ENCODE measurements at regions not wholly inside any gene's neighbourhood (a gene's known extent, or its start where the extent isn't known, plus 50 kb on each side); places are given as distances from the start of the nearest gene placed in this dataset.
"Not testable (repeated sequence)": the region's sequence is repeated elsewhere in the genome, so short reads cannot be mapped to it uniquely, and the experiment has no call there.

DNA sequence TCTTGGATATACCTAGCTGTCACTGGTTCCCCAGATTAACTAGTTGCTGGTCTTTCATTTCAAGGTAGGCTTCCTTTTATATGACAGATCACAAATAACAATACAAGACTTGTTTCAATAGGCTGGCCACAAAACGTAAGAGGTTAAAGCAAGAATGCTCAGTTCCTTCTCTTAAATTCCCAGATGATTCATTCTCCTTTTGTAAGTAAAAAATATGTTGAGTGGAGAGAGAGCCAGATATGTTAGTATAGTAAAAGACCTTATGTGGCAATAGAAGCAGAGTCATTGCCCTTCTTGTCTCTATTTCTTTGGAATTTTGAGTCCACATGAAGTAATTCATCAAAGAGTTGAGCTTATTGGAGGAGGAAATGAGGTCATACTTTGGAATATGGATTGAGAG lies 939.0 kb upstream of the ATXN7L3B start:
- Histone ChIP-seq H3K27ac (ENCODE audit: low read length) (no peak overlapping the region), H3K4me1 (ENCODE audit: control insufficient read depth in 1 of 2, extremely low read depth in 1 of 2, insufficient read depth in 2 of 2, low read length in 2 of 2) (no peaks in the 10 kb centered on the region), H3K36me3 (ENCODE audit: control insufficient read depth in 2 of 2, extremely low read depth in 1 of 2, insufficient read depth in 1 of 2, low read length in 1 of 2) (no peaks in the 10 kb centered on the region), H3K9me3 (no peaks in the 10 kb centered on the region), H3K4me3 (ENCODE audit: control insufficient read depth in 1 of 2, extremely low read depth in 1 of 2, low read length in 1 of 2) (no peak overlapping the region), H3K27me3 (replicated peaks in 1 of 2; ENCODE audit: control insufficient read depth in 2 of 2, extremely low read depth in 1 of 2, insufficient read depth in 2 of 2, low read length in 1 of 2) (no peaks in the 10 kb centered on the region)
- no peak overlapping the region for H3K27ac Mint-ChIP-seq
- no peak for DNase-seq
- ATAC-seq (replicated peaks in 1 of 4): no peak
- WGBS (ENCODE audit: insufficient coverage): no CpG with 5 or more reads among the region's 1 CpG
- no peaks in the 10 kb centered on the region for H3K4me1 Mint-ChIP-seq
- peaks cover 6 to 8% (median 7%) of the 10 kb centered on the region in 3 donors for H3K9me3 Mint-ChIP-seq
- no peaks in the 10 kb centered on the region for H3K27me3 Mint-ChIP-seq
- ChIA-PET POLR2A (no interaction called here), CTCF (no interaction called here)
- H3K4me3 Mint-ChIP-seq: no peak overlapping the region
- no peaks in the 10 kb centered on the region for H3K36me3 Mint-ChIP-seq

DNA sequence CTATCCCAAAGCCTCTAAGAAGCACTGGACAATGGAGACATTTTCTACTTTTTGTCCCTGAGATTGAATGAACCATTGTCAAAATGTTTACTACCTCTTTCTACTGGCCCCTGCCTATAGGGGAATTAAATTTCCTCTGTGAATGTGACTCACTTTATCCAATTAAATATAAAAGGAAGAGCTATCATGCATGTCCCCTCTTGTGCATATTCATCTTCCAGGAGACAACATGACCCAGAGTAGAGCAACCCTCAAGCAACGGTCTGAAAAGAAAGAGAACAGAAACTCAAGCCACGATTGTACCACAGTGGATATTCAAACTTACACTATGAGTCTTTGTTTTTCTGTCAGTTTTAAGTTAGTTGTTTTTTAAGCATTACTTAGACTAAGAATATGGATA lies 938.4 kb upstream of the ATXN7L3B start:
- no peaks in the 10 kb centered on the region for H3K27me3 Mint-ChIP-seq
- ATAC-seq (replicated peaks in 1 of 4) (no peak), DNase-seq (no peak)
- H3K27ac Mint-ChIP-seq: no peak overlapping the region
- H3K4me1 ChIP-seq (ENCODE audit: control insufficient read depth in 1 of 2, extremely low read depth in 1 of 2, insufficient read depth in 2 of 2, low read length in 2 of 2): no peaks in the 10 kb centered on the region
- ChIA-PET CTCF (no interaction called here), POLR2A (no interaction called here)
- no peaks in the 10 kb centered on the region for H3K4me1 Mint-ChIP-seq
- H3K27me3 ChIP-seq (replicated peaks in 1 of 2; ENCODE audit: control insufficient read depth in 2 of 2, extremely low read depth in 1 of 2, insufficient read depth in 2 of 2, low read length in 1 of 2): no peaks in the 10 kb centered on the region
- H3K36me3 ChIP-seq (ENCODE audit: control insufficient read depth in 2 of 2, extremely low read depth in 1 of 2, insufficient read depth in 1 of 2, low read length in 1 of 2): no peaks in the 10 kb centered on the region
- H3K4me3 Mint-ChIP-seq: no peak overlapping the region
- no peaks in the 10 kb centered on the region for H3K36me3 Mint-ChIP-seq
- WGBS (ENCODE audit: insufficient coverage): no CpG with 5 or more reads among the region's 2 CpGs
- no peaks in the 10 kb centered on the region for H3K9me3 ChIP-seq
- H3K27ac ChIP-seq (ENCODE audit: low read length): no peak overlapping the region
- H3K4me3 ChIP-seq (ENCODE audit: control insufficient read depth in 1 of 2, extremely low read depth in 1 of 2, low read length in 1 of 2): no peak overlapping the region
- H3K9me3 Mint-ChIP-seq: peaks cover 6 to 8% (median 7%) of the 10 kb centered on the region in 3 donors

- WGBS (ENCODE audit: insufficient coverage): 74% methylated on average over 7 of the region's 9 CpGs
- H3K9me3 Mint-ChIP-seq: peaks cover 3 to 12% (median 10%) of the 10 kb centered on the region in 3 donors
- DNase-seq; H3K4me1 ChIP-seq (ENCODE audit: control insufficient read depth in 1 of 2, extremely low read depth in 1 of 2, insufficient read depth in 2 of 2, low read length in 2 of 2); H3K27me3 ChIP-seq (replicated peaks in 1 of 2; ENCODE audit: control insufficient read depth in 2 of 2, extremely low read depth in 1 of 2, insufficient read depth in 2 of 2, low read length in 1 of 2); H3K27me3 Mint-ChIP-seq; ATAC-seq (replicated peaks in 1 of 4); H3K4me3 Mint-ChIP-seq; H3K27ac ChIP-seq (ENCODE audit: low read length); H3K9me3 ChIP-seq; H3K27ac Mint-ChIP-seq; H3K4me1 Mint-ChIP-seq; H3K36me3 Mint-ChIP-seq; H3K36me3 ChIP-seq (ENCODE audit: control insufficient read depth in 2 of 2, extremely low read depth in 1 of 2, insufficient read depth in 1 of 2, low read length in 1 of 2); POLR2A ChIA-PET; H3K4me3 ChIP-seq (ENCODE audit: control insufficient read depth in 1 of 2, extremely low read depth in 1 of 2, low read length in 1 of 2); CTCF ChIA-PET: not testable (repeated sequence)
These were observed 931.7 kb upstream of the ATXN7L3B start for GRCh38 chr12:73605925-73606324.

DNA sequence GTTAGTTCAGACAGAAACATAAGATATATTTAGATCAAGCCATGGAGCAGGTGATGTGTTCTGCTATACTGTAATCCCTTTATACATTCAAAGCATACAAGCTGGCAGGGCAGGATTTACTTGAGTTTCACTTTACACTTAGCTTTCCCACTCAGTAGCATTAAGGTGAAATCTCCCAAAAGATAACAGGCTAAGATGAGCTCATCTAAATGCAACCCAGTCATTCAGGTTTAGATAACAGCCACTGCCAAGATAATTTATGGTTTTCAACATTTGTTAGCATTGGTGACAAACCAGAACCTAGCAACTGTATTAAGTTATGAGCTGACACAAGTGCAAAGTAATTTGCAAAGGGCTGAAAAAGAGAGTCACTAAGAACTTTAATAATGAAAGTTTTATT lies 925.1 kb upstream of the ATXN7L3B start:
- Histone ChIP-seq H3K27me3 (replicated peaks in 1 of 2; ENCODE audit: control insufficient read depth in 2 of 2, extremely low read depth in 1 of 2, insufficient read depth in 2 of 2, low read length in 1 of 2) (no peaks in the 10 kb centered on the region), H3K27ac (ENCODE audit: low read length) (no peak overlapping the region), H3K4me1 (ENCODE audit: control insufficient read depth in 1 of 2, extremely low read depth in 1 of 2, insufficient read depth in 2 of 2, low read length in 2 of 2) (no peaks in the 10 kb centered on the region), H3K36me3 (ENCODE audit: control insufficient read depth in 2 of 2, extremely low read depth in 1 of 2, insufficient read depth in 1 of 2, low read length in 1 of 2) (no peaks in the 10 kb centered on the region), H3K9me3 (no peaks in the 10 kb centered on the region), H3K4me3 (ENCODE audit: control insufficient read depth in 1 of 2, extremely low read depth in 1 of 2, low read length in 1 of 2) (no peak overlapping the region)
- peaks cover 7 to 22% (median 12%) of the 10 kb centered on the region in 3 donors for H3K9me3 Mint-ChIP-seq
- H3K4me1 Mint-ChIP-seq: no peaks in the 10 kb centered on the region
- no peaks in the 10 kb centered on the region for H3K36me3 Mint-ChIP-seq
- no peaks in the 10 kb centered on the region for H3K27me3 Mint-ChIP-seq
- POLR2A ChIA-PET: no interaction called here
- DNase-seq (no peak), ATAC-seq (replicated peaks in 1 of 4) (no peak)
- CTCF ChIA-PET: no interaction called here
- H3K27ac Mint-ChIP-seq: no peak overlapping the region
- no peak overlapping the region for H3K4me3 Mint-ChIP-seq

DNA sequence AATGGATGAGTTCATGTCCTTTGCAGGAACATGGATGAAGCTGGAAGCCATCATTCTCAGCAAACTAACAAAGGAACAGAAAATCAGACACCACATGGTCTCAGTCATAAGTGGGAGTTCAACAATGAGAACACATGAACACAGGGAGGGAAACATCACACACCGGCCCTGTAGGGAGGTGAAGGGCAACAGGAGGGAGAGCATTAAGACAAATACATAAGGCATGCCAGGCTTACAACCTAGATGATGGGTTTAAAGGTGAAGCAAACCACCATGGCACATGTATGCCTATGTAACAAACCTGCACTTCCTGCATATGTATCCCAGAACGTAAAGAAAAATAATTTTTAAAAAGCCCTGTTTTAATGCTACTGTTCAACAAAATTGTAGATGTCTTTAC lies 914.2 kb upstream of the ATXN7L3B start:
- no peak overlapping the region for H3K4me3 ChIP-seq (ENCODE audit: control insufficient read depth in 1 of 2, extremely low read depth in 1 of 2, low read length in 1 of 2)
- Mint-ChIP-seq H3K36me3 (no peaks in the 10 kb centered on the region), H3K27me3 (no peaks in the 10 kb centered on the region), H3K4me3 (no peak overlapping the region), H3K27ac (no peak overlapping the region), H3K9me3 (peaks cover 0 to 9% (median 8%) of the 10 kb centered on the region in 3 donors), H3K4me1 (no peaks in the 10 kb centered on the region)
- no peak overlapping the region for H3K27ac ChIP-seq (ENCODE audit: low read length)
- no CpG with 5 or more reads among the region's 2 CpGs for WGBS (ENCODE audit: insufficient coverage)
- no peaks in the 10 kb centered on the region for H3K9me3 ChIP-seq
- ChIA-PET CTCF (no interaction called here), POLR2A (no interaction called here)
- H3K27me3 ChIP-seq (replicated peaks in 1 of 2; ENCODE audit: control insufficient read depth in 2 of 2, extremely low read depth in 1 of 2, insufficient read depth in 2 of 2, low read length in 1 of 2): no peaks in the 10 kb centered on the region
- DNase-seq: no peak
- ATAC-seq (replicated peaks in 1 of 4): no peak
- no peaks in the 10 kb centered on the region for H3K36me3 ChIP-seq (ENCODE audit: control insufficient read depth in 2 of 2, extremely low read depth in 1 of 2, insufficient read depth in 1 of 2, low read length in 1 of 2)
- no peaks in the 10 kb centered on the region for H3K4me1 ChIP-seq (ENCODE audit: control insufficient read depth in 1 of 2, extremely low read depth in 1 of 2, insufficient read depth in 2 of 2, low read length in 2 of 2)

DNA sequence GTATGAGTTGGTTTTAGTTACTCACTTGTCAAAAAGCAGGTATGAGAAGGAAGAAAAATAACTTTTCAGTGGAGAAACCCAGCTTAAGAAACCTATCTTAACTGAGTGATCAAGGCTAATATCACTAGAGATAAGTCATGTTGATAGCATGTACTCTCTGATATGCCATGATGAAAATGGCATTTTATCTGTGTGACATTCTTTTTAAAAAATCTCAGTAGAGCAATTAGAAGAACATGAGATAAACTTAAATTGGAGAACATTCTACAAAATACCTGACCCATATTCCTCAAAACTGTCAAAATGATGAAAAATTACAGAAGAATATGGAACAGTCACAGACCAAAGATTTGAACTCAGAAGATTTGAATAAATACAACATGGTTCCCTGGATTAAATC lies 912.4 kb upstream of the ATXN7L3B start:
- H3K4me3 Mint-ChIP-seq: no peak overlapping the region
- no peak overlapping the region for H3K27ac Mint-ChIP-seq
- H3K4me1 ChIP-seq (ENCODE audit: control insufficient read depth in 1 of 2, extremely low read depth in 1 of 2, insufficient read depth in 2 of 2, low read length in 2 of 2): no peaks in the 10 kb centered on the region
- no peaks in the 10 kb centered on the region for H3K27me3 Mint-ChIP-seq
- DNase-seq: no peak
- H3K27ac ChIP-seq (ENCODE audit: low read length): no peak overlapping the region
- CTCF ChIA-PET: no interaction called here
- POLR2A ChIA-PET: interaction anchor here in 1 of 2 donors (0.6 kb wide), 1 partner anchor 29 kb away, joined by 3 read pairs; no protein-coding TSS in a partner anchor
- H3K4me1 Mint-ChIP-seq: no peaks in the 10 kb centered on the region
- no peaks in the 10 kb centered on the region for H3K36me3 Mint-ChIP-seq
- H3K36me3 ChIP-seq (ENCODE audit: control insufficient read depth in 2 of 2, extremely low read depth in 1 of 2, insufficient read depth in 1 of 2, low read length in 1 of 2): no peaks in the 10 kb centered on the region
- H3K9me3 ChIP-seq: no peaks in the 10 kb centered on the region
- H3K4me3 ChIP-seq (ENCODE audit: control insufficient read depth in 1 of 2, extremely low read depth in 1 of 2, low read length in 1 of 2): no peak overlapping the region
- no peak for ATAC-seq (replicated peaks in 1 of 4)
- H3K27me3 ChIP-seq (replicated peaks in 1 of 2; ENCODE audit: control insufficient read depth in 2 of 2, extremely low read depth in 1 of 2, insufficient read depth in 2 of 2, low read length in 1 of 2): no peaks in the 10 kb centered on the region
- H3K9me3 Mint-ChIP-seq: peaks cover 0 to 9% (median 6%) of the 10 kb centered on the region in 3 donors

DNA sequence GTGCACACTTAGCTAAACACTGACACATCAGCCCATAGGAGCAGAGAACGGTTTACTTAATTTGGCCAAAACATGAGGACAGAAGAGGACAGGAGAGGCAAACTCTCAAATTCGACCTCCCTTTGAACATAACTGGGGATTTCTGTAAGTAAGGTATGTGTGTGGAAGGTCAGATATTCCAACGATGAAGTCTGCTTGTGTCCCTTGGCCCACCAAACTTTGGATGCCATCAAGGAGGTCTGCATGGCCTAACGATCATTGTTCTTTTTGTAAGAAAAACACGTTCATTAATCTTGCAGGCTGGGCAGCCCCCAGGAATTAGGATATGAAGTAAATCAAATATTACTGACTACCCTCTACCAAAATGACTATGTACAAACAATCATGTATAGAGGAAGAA lies 908.5 kb upstream of the ATXN7L3B start:
- Histone ChIP-seq H3K36me3 (ENCODE audit: control insufficient read depth in 2 of 2, extremely low read depth in 1 of 2, insufficient read depth in 1 of 2, low read length in 1 of 2) (no peaks in the 10 kb centered on the region), H3K27me3 (replicated peaks in 1 of 2; ENCODE audit: control insufficient read depth in 2 of 2, extremely low read depth in 1 of 2, insufficient read depth in 2 of 2, low read length in 1 of 2) (no peaks in the 10 kb centered on the region), H3K27ac (ENCODE audit: low read length) (no peak overlapping the region), H3K4me3 (ENCODE audit: control insufficient read depth in 1 of 2, extremely low read depth in 1 of 2, low read length in 1 of 2) (no peak overlapping the region), H3K4me1 (ENCODE audit: control insufficient read depth in 1 of 2, extremely low read depth in 1 of 2, insufficient read depth in 2 of 2, low read length in 2 of 2) (no peaks in the 10 kb centered on the region), H3K9me3 (no peaks in the 10 kb centered on the region)
- no peak for ATAC-seq (replicated peaks in 1 of 4)
- Mint-ChIP-seq H3K27me3 (no peaks in the 10 kb centered on the region), H3K27ac (no peak overlapping the region), H3K4me1 (no peaks in the 10 kb centered on the region), H3K4me3 (no peak overlapping the region), H3K9me3 (peaks cover 0 to 2% (median 2%) of the 10 kb centered on the region in 3 donors), H3K36me3 (no peaks in the 10 kb centered on the region)
- DNase-seq: no peak
- no CpG with 5 or more reads among the region's 5 CpGs for WGBS (ENCODE audit: insufficient coverage)
- POLR2A ChIA-PET: no interaction called here
- CTCF ChIA-PET: no interaction called here

All from T-cell (primary cell).